ENCODE measurements at regions not wholly inside any gene's neighbourhood (a gene's known extent, or its start where the extent isn't known, plus 50 kb on each side); places are given as distances from the start of the nearest gene placed in this dataset.
"Not testable (repeated sequence)": the region's sequence is repeated elsewhere in the genome, so short reads cannot be mapped to it uniquely, and the experiment has no call there.

DNA sequence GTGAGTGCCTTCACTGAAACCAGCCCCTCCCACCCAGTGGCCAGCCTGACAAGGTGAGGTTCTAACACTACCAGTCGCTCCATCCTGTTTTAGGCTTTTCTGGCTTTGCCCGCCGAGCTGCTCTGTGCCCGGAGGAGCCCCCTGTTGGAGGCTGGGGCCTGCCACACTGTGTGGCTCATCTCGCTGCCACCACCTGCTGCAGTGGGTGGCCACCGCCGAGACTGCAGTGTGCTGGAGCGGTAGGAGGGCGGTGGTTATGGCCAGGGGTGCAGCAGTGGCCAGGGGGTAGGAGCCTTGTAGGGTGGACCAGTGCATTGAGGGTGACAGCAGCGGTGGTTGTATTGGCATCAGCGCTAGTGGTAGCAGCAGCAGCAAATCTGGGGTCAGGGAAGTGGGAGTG, 74.7 kb upstream of the PCAT7 start:
- Histone ChIP-seq H3K4me1 (no peaks in the 10 kb centered on the region), H3K36me3 (no peaks in the 10 kb centered on the region), H3K27me3 (no peaks in the 10 kb centered on the region), H3K27ac (no peak overlapping the region), H3K9me3 (no peaks in the 10 kb centered on the region), H3K4me3 (no peak overlapping the region)
- TF ChIP-seq, protein P1, sequence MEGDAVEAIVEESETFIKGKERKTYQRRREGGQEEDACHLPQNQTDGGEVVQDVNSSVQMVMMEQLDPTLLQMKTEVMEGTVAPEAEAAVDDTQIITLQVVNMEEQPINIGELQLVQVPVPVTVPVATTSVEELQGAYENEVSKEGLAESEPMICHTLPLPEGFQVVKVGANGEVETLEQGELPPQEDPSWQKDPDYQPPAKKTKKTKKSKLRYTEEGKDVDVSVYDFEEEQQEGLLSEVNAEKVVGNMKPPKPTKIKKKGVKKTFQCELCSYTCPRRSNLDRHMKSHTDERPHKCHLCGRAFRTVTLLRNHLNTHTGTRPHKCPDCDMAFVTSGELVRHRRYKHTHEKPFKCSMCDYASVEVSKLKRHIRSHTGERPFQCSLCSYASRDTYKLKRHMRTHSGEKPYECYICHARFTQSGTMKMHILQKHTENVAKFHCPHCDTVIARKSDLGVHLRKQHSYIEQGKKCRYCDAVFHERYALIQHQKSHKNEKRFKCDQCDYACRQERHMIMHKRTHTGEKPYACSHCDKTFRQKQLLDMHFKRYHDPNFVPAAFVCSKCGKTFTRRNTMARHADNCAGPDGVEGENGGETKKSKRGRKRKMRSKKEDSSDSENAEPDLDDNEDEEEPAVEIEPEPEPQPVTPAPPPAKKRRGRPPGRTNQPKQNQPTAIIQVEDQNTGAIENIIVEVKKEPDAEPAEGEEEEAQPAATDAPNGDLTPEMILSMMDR (IDR thresholded peaks at IDR 0.05), result no peak
- no peak for TF ChIP-seq POLR2A (IDR thresholded peaks at IDR 0.05)
- no peak for DNase-seq
- intact Hi-C loops (cut with DNase I), result no loop called here
- 82 to 86% methylated on average over 2 to 4 of the region's 11 CpGs for WGBS, 2 donors

DNA sequence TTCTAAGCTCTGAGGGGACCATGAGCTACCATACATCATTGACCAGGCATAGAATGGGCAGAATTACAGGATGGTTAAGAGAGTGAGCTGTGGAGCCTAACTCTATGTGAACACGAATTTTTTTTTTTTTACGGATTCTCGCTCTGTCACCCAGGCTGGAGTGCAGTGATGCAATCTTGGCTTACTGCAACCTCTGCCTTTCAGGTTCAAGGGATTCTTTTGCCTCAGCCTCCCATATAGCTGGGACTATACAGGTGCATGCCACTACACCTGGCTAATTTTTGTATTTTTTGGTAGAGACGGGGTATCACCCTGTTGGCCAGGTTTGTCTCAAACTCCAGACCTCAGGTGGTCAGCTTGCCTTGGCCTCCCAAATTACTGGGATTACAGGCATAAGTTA, 72.8 kb upstream of the PCAT7 start:
- TF ChIP-seq POLR2A (IDR thresholded peaks at IDR 0.05), result no peak
- TF ChIP-seq, protein P1 (IDR thresholded peaks at IDR 0.05), result no peak
- H3K4me3 ChIP-seq, result no peak overlapping the region
- H3K27me3 ChIP-seq, result no peaks in the 10 kb centered on the region
- DNase-seq, result no peak
- H3K9me3 ChIP-seq, result no peaks in the 10 kb centered on the region
- WGBS, 2 donors, result 85 to 92% methylated on average over 4 of the region's 4 CpGs
- no peak overlapping the region for H3K27ac ChIP-seq
- H3K36me3 ChIP-seq, result no peaks in the 10 kb centered on the region
- no peaks in the 10 kb centered on the region for H3K4me1 ChIP-seq
- intact Hi-C loops (cut with DNase I), result no loop called here

DNA sequence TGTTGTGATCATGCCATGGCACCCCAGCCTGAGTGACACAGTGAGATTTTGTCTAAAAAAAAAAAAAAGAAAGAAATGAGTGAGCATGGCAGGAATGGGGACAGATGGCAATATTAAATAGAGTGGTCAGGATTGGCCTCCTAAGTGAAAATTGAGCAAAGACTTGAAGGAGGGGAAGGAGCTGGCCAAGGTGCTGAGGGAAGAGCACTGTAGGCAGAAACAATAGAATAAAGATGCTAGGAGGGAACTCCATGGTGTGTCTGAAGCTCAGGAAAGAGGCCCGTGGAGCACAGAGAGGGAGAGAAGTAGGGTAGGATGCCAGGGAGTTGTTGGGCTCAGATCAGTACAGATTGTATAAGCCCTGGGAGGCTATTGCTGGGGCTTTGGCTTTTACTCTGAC, 64.4 kb upstream of the PCAT7 start:
- H3K36me3 ChIP-seq, result no peaks in the 10 kb centered on the region
- no peaks in the 10 kb centered on the region for H3K4me1 ChIP-seq
- peaks cover 0 to 7% (median 0%) of the 10 kb centered on the region in 4 donors for H3K27me3 ChIP-seq
- no peak overlapping the region for H3K27ac ChIP-seq
- WGBS, 2 donors, result 48% methylated on average over 1 of the region's 1 CpG
- DNase-seq, result no peak
- intact Hi-C loops (cut with DNase I), result no loop called here
- H3K9me3 ChIP-seq, result no peaks in the 10 kb centered on the region
- TF ChIP-seq, protein P1 (IDR thresholded peaks at IDR 0.05), result no peak
- no peak for TF ChIP-seq POLR2A (IDR thresholded peaks at IDR 0.05)
- H3K4me3 ChIP-seq, result no peak overlapping the region

DNA sequence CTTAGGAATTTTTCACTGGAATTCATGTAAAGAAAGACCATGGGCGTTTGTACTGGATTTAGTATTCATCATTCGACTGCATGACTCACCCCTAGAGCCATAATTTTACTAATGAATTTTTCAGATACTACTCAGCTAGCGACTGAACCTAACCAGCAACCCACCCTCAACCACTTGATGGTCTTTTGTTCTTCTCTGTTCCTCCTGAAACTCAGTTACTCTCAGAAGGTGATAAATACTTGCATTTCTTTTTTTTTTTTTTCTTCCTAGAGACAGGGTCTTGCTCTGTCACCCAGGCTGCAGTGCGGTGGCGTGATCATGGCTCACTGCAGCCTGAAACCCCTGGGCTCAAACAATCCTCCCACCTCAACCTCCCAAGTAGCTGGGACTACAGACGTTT, 62.8 kb upstream of the PCAT7 start:
- not testable (repeated sequence) for H3K4me1 ChIP-seq, H3K27me3 ChIP-seq
- 66 to 78% methylated on average over 6 of the region's 6 CpGs for WGBS, 2 donors

DNA sequence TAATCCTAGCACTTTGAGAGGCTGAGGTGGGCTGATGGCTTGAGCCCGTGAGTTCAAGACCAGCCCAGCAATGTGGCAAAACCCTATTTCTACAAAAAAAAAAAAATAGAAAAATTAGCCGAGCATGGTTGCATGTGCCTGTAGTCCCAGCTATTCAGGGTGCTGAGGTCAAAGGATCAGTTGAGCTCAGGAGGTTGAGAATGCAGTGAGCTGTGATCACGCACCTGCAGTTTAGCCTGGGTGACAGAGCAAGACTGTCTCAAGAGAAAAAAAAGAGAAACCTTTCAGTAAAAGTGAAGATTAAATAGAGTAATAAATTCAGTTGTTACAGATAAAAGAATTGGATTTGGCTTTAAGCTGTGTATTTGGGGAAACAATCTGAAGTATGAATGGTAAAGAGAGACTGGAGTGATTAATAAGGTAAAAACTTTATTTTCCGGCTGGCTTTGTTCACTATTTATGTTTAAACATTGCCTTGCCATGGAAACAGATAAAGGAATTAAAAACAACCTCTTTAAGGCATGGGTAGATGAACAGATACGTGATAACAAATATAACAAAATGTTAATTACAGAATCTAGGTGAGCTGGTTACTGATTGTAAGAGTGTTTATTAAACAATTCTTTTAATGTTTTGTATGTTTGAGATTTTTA, 56.0 kb upstream of the PCAT7 start:
- Histone ChIP-seq H3K36me3 (no peaks in the 10 kb centered on the region), H3K27me3 (no peaks in the 10 kb centered on the region), H3K4me3 (no peak overlapping the region), H3K4me1 (no peaks in the 10 kb centered on the region), H3K9me3 (no peaks in the 10 kb centered on the region), H3K27ac (no peak overlapping the region)
- intact Hi-C loops (cut with DNase I), result no loop called here
- DNase-seq, result no peak
- 36 to 53% methylated on average over 4 to 5 of the region's 5 CpGs for whole genome bisulfite sequencing, 2 donors
- no peak for TF ChIP-seq POLR2A (IDR thresholded peaks at IDR 0.05)
- TF ChIP-seq, protein P1 (IDR thresholded peaks at IDR 0.05), result no peak

More for the DNA sequence above, 62.8 kb upstream of the PCAT7 start:
- H3K36me3 ChIP-seq; DNase-seq; intact Hi-C loops (cut with DNase I); H3K9me3 ChIP-seq; H3K27ac ChIP-seq; H3K4me3 ChIP-seq: not testable (repeated sequence)

DNA sequence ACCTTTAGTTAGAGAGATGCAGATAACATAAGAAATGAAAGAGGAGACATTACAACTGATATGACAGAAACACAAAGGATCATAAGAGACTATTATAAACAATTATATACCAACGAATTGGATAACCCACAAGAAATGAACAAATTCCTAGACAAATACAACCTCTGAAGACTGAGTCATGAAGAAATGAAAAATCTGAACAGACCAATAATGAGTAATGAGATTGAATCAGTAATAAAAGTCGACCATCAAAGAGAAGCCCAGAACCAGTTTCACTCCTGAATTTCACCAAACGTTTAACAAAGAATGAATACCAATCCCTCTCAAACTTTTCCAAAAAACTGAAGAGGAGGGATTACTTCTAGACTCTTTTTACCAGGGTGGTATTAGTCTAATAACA, 50.5 kb upstream of the PCAT7 start:
- Histone ChIP-seq H3K4me3 (no peak overlapping the region), H3K4me1 (no peaks in the 10 kb centered on the region), H3K27ac (no peak overlapping the region), H3K36me3 (no peaks in the 10 kb centered on the region), H3K9me3 (no peaks in the 10 kb centered on the region), H3K27me3 (no peaks in the 10 kb centered on the region)
- no peak for DNase-seq
- intact Hi-C loops (cut with DNase I), result no loop called here
- 49 to 59% methylated on average over 3 of the region's 3 CpGs for WGBS, 2 donors
- no peak for TF ChIP-seq POLR2A (IDR thresholded peaks at IDR 0.05)
- TF ChIP-seq, protein P1 (IDR thresholded peaks at IDR 0.05), result no peak
